HG03520 (cell line): ENCODE measurements at regions not wholly inside any gene's neighbourhood (a gene's known extent, or its start where the extent isn't known, plus 50 kb on each side); places are given as distances from the start of the nearest gene placed in this dataset.
"Not testable (repeated sequence)": the region's sequence is repeated elsewhere in the genome, so short reads cannot be mapped to it uniquely, and the experiment has no call there.

Source experiments
- ATAC-seq: cut with Tn5 transposase; IDR thresholded peaks from one replicate; pipeline ENCODE4 v1.9.1; 2021; ENCODE audit warnings: mild to moderate bottlenecking, moderate library complexity; ENCODE audit not compliant: unreplicated experiment

- ATAC-seq, result no peak
Measured at GRCh38 chr22:25448435-25449051, 115.9 kb upstream of the GRK3 start.

GRCh38 chr22:25449781-25450317 lies 114.6 kb upstream of the GRK3 start:
- no peak for ATAC-seq

- no peak for ATAC-seq
Measured at GRCh38 chr22:25451480-25452114, 112.9 kb upstream of the GRK3 start.

GRCh38 chr22:25452116-25452700 lies 112.3 kb upstream of the GRK3 start:
- ATAC-seq, result no peak

GRCh38 chr22:25453058-25453457 lies 111.4 kb upstream of the GRK3 start:
- no peak for ATAC-seq

GRCh38 chr22:25453557-25453956 lies 110.9 kb upstream of the GRK3 start:
- no peak for ATAC-seq

GRCh38 chr22:25456300-25457043 lies 108.0 kb upstream of the GRK3 start:
- not testable (repeated sequence) for ATAC-seq

GRCh38 chr22:25458631-25459030 lies 105.8 kb upstream of the GRK3 start:
- ATAC-seq, result not testable (repeated sequence)

- not testable (repeated sequence) for ATAC-seq
Measured at GRCh38 chr22:25460682-25461081, 103.8 kb upstream of the GRK3 start.

GRCh38 chr22:25461301-25461700 lies 103.2 kb upstream of the GRK3 start:
- ATAC-seq, result no peak

GRCh38 chr22:25462474-25463346 lies 101.8 kb upstream of the GRK3 start:
- ATAC-seq, result peak; percentile 78

- not testable (repeated sequence) for ATAC-seq
Measured at GRCh38 chr22:25463347-25463628, 101.2 kb upstream of the GRK3 start.

- not testable (repeated sequence) for ATAC-seq
Measured at GRCh38 chr22:25464326-25464725, 100.1 kb upstream of the GRK3 start.

GRCh38 chr22:25465949-25466348 lies 98.5 kb upstream of the GRK3 start:
- ATAC-seq, result no peak

GRCh38 chr22:25472382-25472781 lies 92.1 kb upstream of the GRK3 start:
- no peak for ATAC-seq

- no peak for ATAC-seq
Measured at GRCh38 chr22:25475257-25476022, 89.0 kb upstream of the GRK3 start.

- ATAC-seq, result no peak
Measured at GRCh38 chr22:25477358-25477757, 87.1 kb upstream of the GRK3 start.

GRCh38 chr22:25478111-25478510 lies 86.4 kb upstream of the GRK3 start:
- ATAC-seq, result no peak

- no peak for ATAC-seq
Measured at GRCh38 chr22:25478528-25478927, 85.9 kb upstream of the GRK3 start.

- not testable (repeated sequence) for ATAC-seq
Measured at GRCh38 chr22:25480868-25481267, 83.6 kb upstream of the GRK3 start.
